ENCODE measurements at regions not wholly inside any gene's neighbourhood (a gene's known extent, or its start where the extent isn't known, plus 50 kb on each side); places are given as distances from the start of the nearest gene placed in this dataset.

DNA sequence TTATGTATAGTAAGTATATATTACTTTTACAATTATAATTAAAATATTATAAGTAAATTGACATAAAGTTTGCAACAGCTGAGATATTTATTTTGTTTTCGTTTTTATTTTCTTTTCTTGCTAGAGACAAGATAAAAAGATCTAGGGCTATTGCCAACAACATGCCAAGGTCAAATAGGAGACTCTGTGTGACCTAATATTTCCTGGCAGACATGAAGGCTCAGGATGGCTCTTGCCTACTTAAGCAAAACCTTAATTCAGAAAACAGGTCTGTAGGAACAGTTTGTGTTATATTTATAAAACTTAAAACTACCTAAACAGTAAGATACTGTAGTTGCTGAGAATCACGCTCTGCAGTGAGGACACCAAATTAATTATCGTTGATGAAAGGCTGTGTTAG, 145.2 kb downstream of the RFC3 start:
- TF ChIP-seq, protein P1, sequence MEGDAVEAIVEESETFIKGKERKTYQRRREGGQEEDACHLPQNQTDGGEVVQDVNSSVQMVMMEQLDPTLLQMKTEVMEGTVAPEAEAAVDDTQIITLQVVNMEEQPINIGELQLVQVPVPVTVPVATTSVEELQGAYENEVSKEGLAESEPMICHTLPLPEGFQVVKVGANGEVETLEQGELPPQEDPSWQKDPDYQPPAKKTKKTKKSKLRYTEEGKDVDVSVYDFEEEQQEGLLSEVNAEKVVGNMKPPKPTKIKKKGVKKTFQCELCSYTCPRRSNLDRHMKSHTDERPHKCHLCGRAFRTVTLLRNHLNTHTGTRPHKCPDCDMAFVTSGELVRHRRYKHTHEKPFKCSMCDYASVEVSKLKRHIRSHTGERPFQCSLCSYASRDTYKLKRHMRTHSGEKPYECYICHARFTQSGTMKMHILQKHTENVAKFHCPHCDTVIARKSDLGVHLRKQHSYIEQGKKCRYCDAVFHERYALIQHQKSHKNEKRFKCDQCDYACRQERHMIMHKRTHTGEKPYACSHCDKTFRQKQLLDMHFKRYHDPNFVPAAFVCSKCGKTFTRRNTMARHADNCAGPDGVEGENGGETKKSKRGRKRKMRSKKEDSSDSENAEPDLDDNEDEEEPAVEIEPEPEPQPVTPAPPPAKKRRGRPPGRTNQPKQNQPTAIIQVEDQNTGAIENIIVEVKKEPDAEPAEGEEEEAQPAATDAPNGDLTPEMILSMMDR (conservative IDR thresholded peaks at IDR 0.05; ENCODE audit: low read depth, low read length): no peak
- TF ChIP-seq POLR2A (IDR thresholded peaks at IDR 0.05; ENCODE audit: low read depth, low read length): no peak
- no peak for TF ChIP-seq RCOR1 (IDR thresholded peaks at IDR 0.05; ENCODE audit: insufficient replicate concordance, low read length)
- TF ChIP-seq, protein P2, sequence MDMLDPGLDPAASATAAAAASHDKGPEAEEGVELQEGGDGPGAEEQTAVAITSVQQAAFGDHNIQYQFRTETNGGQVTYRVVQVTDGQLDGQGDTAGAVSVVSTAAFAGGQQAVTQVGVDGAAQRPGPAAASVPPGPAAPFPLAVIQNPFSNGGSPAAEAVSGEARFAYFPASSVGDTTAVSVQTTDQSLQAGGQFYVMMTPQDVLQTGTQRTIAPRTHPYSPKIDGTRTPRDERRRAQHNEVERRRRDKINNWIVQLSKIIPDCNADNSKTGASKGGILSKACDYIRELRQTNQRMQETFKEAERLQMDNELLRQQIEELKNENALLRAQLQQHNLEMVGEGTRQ (IDR thresholded peaks at IDR 0.05; ENCODE audit: low read depth, low read length): no peak

Measured in IMR-90 (cell line).